GM12892 (cell line): ENCODE measurements at regions not wholly inside any gene's neighbourhood (a gene's known extent, or its start where the extent isn't known, plus 50 kb on each side); places are given as distances from the start of the nearest gene placed in this dataset.

Source experiments
- DNase-seq: peaks from one replicate; pipeline ENCODE4 v3.0.0; 2011; ENCODE audit not compliant: insufficient read length
- FAIRE-seq: peaks from 2 replicates; lab custom pipeline; 2011; peaks lifted over from hg19 to GRCh38; lab: Jason Lieb, UNC
- POLR2A ChIP-seq: IDR thresholded peaks from 2 replicates; pipeline ENCODE4 v1.6.1; 2011; ENCODE audit warnings: low read depth, low read length, control low read depth
- POLR2AphosphoS5 ChIP-seq: IDR thresholded peaks from 2 replicates; pipeline ENCODE4 v1.6.1; 2011; ENCODE audit warnings: low read depth, low read length, control low read depth
- TAF1 ChIP-seq: IDR thresholded peaks from 2 replicates; pipeline ENCODE4 v1.6.1; 2011; ENCODE audit warnings: low read depth, mild to moderate bottlenecking, control low read depth, low read length, borderline replicate concordance

DNA sequence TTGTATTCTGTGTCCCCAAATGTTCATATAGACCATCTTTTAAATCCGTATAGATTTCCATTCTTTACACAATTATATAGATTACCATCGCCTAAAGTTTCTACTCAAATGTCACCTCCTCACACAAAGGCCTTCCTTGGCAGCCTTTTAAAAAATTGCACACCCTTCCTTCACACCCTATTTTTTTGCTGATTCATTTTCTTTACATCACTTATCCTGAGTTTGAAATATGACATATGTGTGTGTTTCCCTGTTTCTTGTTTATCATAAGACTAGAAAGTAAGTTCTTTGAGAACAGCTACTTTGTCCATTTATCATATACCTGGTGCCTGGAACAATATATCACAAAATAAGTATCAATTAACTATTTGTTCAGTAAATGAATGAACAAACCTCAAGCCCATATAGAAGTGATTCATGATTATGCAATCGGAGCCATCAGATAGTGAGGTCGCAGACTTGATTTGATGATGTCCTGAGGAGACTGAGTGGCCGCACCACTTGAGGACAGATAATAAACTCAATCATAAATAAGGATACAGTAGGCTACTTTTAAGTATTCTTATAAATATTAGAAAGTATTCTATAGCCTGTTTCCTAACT lies 327.4 kb upstream of the ZC3H12C start:
- FAIRE-seq, result no peak
- no peak for TF ChIP-seq POLR2A
- TF ChIP-seq POLR2AphosphoS5, result no peak
- TF ChIP-seq TAF1, result no peak
- no peak for DNase-seq

DNA sequence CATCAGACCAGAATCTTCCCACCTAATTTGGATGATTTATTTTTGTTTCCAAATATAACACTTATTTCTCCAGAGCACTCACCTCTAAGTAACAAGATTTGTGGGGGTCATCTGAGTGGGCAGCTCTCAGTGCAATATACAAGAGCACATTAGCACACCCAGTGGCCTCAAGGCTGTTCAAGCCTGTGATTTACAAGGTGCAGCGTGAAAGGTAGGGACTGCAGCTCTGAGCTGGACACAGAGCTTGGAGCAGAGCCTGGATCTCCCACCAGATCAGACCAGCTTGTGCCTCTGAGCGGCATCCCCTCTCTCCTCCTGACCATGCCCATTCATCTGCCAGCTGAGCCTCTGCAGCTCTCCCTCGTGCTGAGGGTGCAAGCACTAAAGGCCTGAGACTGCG lies 323.3 kb upstream of the ZC3H12C start:
- no peak for TF ChIP-seq POLR2A
- TF ChIP-seq TAF1, result no peak
- TF ChIP-seq POLR2AphosphoS5, result no peak
- no peak for DNase-seq
- FAIRE-seq, result no peak

DNA sequence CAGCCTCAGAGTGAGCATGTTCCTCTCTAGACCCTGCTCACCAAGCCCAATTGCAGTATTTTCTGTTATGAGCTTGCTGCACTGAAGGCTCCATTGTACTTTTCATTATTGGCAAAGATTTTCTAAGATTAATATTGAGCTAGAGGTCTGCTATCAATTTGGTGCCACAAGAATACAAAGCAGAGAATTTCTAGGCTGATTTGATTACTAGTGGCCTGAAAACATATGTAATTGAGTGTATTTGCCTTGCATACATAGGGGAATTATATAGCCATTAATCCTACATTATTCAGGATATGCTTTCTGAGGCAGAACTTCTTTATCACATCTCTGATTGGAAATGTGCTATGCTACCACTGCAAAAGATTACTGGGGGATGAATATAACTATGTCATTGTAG lies 322.9 kb upstream of the ZC3H12C start:
- no peak for FAIRE-seq

DNA sequence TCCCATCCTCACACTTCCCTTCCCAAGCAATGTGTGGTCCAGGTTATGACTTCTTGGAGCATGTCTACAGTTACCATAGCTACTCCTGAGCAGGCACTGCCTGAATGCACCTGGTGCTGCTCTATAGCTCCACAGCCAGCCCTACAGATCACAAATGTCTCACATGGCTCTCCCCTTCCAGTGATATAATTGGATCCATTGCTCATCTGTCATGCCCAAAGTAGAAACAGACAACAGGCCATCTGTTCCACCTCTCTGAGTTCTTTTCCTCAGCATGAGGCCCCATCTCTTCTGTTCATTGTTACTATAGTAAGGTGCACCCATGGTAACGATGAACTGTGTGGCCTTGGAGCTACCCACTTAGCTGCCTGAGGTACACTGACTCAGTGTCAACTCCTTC lies 320.3 kb upstream of the ZC3H12C start:
- TF ChIP-seq TAF1 (no peak), POLR2AphosphoS5 (no peak), POLR2A (no peak)
- no peak for FAIRE-seq

More for the DNA sequence above, 322.9 kb upstream of the ZC3H12C start:
- TF ChIP-seq POLR2AphosphoS5 (no peak), TAF1 (no peak), POLR2A (no peak)
- no peak for DNase-seq

DNA sequence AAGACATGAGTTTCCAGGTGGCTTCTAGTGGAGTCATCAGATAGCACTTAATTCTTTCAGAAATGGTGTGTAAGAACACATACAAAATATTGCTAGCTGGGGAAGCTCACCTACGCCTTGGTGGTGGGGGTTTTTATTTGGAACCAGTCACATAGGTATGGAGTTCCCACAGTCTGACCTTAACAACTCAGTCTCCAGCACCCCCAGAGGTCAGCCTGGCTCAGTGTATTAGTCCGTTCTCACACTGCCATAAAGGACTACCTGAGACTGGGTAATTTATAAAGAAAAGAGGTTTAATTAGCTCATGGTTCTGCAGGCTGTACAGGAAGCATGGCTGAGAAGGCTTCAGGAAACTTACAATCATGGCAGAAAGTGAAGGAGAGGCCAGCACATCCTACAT lies 317.5 kb upstream of the ZC3H12C start:
- DNase-seq (no peak), FAIRE-seq (no peak)
- no peak for TF ChIP-seq POLR2A

More for the DNA sequence above, 320.3 kb upstream of the ZC3H12C start:
- no peak for DNase-seq

DNA sequence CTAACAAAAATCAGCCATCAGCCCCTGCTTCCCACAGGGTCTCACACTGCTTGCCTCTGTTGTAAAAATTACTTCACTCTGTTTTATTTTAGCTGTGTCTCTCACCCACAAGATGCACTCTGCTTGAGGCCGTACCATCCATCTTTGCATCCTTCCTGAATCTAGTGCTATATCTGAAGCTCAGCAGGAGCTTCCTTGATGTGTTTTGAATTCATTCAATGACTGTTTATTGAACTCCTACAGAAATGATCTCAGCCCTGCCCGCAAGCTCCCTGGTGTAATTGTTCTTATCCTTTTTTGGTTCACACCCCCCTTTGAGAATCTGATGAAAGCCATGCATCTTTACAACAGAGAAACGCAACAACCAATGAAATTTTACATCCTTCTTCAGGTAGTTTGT lies 310.2 kb upstream of the ZC3H12C start:
- FAIRE-seq (no peak), DNase-seq (no peak)
- TF ChIP-seq POLR2AphosphoS5, result no peak
- no peak for TF ChIP-seq TAF1
- no peak for TF ChIP-seq POLR2A

DNA sequence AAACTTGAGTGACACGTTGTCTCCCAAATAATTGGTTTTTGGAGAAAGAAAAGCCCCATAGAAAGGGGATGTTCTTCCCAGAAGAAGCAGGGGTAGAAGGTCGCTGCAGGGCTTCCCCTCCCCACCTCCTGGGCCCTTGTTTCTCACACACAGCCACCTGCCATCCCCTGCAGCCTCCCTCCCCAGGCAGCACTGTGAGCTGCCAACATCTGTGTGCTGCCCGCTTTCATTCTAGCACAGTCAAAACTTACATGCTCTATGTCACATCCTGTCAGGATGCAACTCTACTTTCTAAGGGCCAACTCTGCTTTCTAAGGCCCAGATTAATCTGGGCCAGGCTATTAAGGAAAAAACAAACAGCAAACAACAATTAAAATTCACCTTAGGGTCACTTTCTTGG lies 309.4 kb upstream of the ZC3H12C start:
- peak; percentile 96 for FAIRE-seq
- DNase-seq, result no peak

DNA sequence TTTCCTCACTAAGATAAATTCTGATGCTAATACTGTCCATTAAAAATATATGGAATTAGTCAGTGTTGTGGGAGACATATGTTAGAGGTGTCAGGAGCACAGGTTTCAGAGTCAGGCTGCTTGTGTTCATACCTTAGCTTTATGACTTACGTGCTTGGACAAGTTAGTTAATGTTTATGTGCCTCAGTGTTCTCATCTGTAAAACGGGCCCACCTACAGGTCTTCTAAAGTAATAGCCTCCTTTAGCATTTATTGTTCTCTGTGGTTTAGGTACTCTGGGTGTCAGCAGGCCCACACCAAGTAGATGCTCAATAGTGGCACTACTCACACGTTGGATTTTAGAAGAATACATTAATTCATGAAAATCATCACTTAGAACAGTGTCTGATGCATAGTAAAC lies 308.7 kb upstream of the ZC3H12C start:
- FAIRE-seq, result peak; percentile 58

More for the DNA sequence above, 309.4 kb upstream of the ZC3H12C start:
- no peak for TF ChIP-seq TAF1
- TF ChIP-seq POLR2A, result no peak; the same call in 1 of the 2 replicates
- TF ChIP-seq POLR2AphosphoS5, result no peak

DNA sequence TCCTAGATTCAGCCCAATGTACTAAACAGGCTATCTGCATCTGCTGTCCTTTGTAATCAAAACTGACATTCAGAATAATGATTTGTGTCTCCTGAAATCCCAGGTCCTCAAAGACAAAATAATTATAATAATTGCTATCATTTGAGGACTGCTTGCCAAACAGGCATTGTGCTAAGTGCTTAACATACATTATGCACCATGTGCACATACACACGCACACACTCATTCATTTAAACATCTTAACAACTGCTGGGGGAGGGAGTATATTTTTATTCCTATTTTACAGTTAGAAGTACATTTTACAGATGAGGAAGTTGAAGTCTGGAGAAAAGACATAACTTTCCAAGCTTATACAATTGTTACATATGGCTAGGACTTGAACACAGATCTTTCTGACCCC lies 308.0 kb upstream of the ZC3H12C start:
- peak; percentile 54 for FAIRE-seq
- TF ChIP-seq POLR2A (no peak), TAF1 (no peak), POLR2AphosphoS5 (no peak)
- DNase-seq, result no peak

More for the DNA sequence above, 308.7 kb upstream of the ZC3H12C start:
- no peak for TF ChIP-seq POLR2A
- no peak for TF ChIP-seq TAF1
- no peak for TF ChIP-seq POLR2AphosphoS5
- no peak for DNase-seq

DNA sequence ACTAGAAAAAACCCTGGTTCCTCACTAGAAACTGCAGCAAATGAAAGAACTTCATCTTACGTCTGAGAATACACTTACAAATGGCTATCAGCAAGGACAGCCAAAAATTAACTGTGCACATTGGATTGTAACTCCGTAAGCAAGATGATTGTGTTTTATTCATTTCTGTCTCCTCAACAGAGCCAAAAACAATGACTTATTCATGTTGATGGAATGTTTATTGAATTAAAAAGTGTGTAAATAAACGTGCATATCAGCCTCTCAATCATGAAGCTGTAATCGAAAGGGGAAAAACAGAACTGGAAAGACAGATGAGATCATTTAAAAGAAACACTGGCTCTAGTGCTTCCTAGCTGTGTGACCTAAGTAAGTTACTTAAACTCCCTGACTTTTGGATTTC lies 307.5 kb upstream of the ZC3H12C start:
- TF ChIP-seq POLR2AphosphoS5 (no peak), POLR2A (no peak), TAF1 (no peak)
- FAIRE-seq, result peak; percentile 65
- DNase-seq, result no peak

DNA sequence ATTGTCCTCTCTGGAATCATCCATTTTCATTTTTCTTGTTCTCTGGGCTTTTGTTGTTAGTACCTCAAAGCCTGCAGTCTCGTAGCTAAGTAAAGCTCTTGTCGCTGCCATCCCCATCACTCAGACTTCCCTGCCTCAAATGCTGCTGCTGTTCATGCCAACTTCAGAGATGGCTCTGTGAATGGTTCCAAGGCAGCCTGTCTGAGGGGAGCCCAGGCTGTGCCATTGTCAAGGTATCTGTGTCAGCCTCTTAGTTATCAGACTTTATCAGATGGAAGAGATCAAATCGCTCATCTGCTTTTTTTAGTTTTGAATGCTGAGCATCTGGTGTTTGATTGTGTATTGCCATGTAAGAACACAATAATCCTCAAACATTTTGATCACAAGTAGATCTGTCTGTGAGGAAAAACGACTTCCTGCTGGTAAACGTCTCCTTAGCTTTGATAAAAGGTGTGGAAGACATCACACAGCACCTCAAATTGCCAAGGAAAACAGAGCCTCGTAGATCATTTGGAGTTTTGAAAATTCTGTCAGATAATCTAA lies 304.2 kb upstream of the ZC3H12C start:
- no peak for DNase-seq
- FAIRE-seq, result peak; percentile 51
- TF ChIP-seq POLR2A, result no peak
- no peak for TF ChIP-seq POLR2AphosphoS5
- TF ChIP-seq TAF1, result no peak

DNA sequence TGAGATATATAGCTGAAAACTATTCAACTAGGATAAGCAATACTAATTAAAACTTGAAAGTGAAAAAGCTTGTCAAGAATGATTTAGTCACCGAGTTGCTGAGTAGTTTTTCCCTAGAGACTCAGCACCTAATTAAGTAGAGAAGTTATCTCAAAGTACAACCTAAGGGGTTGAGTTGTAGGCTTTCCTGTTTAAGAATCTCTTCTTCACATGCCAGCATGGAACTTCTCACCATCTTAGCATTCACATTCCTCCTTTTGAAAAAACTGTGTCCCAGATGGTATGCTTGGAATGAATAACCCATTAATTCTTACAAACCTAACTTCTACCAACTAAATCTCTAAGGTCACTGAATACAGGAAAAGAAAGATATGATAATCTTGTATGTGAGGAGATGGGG lies 303.3 kb upstream of the ZC3H12C start:
- FAIRE-seq, result no peak
- no peak for DNase-seq
- TF ChIP-seq POLR2A, result no peak
- TF ChIP-seq TAF1, result no peak
- TF ChIP-seq POLR2AphosphoS5, result no peak
